ENCODE measurements at regions not wholly inside any gene's neighbourhood (a gene's known extent, or its start where the extent isn't known, plus 50 kb on each side); places are given as distances from the start of the nearest gene placed in this dataset.

DNA sequence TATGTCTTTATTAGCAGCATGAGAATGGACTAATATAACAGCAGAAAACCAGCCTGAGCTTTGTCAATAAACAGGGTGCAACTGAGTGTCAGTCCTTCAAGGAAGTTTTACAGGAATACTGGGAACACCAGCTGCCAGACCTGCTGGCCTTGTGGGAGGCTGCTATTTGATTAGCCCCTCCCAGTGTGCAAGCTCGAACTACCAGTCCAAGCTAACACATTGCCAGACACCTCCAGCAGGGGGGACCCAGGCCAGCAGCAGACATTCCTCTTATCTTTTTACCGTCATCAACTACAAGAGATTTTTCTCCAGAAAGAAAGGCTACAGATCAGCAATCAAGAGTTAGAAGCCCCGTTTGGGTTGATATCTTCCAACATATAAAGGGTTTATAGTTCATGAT lies 942.8 kb upstream of the TENM4 start:
- H3K36me3 Mint-ChIP-seq (ENCODE audit: low read depth), result no peaks in the 10 kb centered on the region
- H3K4me1 Mint-ChIP-seq, result peaks cover 9% of the 10 kb centered on the region
- H3K4me3 Mint-ChIP-seq, result no peak overlapping the region
- no peaks in the 10 kb centered on the region for H3K9me3 Mint-ChIP-seq
- peak; percentile 3 for DNase-seq
- peaks cover 3% of the 10 kb centered on the region for H3K27me3 Mint-ChIP-seq (ENCODE audit: low read depth, poor library complexity)
- TF ChIP-seq, protein P1, sequence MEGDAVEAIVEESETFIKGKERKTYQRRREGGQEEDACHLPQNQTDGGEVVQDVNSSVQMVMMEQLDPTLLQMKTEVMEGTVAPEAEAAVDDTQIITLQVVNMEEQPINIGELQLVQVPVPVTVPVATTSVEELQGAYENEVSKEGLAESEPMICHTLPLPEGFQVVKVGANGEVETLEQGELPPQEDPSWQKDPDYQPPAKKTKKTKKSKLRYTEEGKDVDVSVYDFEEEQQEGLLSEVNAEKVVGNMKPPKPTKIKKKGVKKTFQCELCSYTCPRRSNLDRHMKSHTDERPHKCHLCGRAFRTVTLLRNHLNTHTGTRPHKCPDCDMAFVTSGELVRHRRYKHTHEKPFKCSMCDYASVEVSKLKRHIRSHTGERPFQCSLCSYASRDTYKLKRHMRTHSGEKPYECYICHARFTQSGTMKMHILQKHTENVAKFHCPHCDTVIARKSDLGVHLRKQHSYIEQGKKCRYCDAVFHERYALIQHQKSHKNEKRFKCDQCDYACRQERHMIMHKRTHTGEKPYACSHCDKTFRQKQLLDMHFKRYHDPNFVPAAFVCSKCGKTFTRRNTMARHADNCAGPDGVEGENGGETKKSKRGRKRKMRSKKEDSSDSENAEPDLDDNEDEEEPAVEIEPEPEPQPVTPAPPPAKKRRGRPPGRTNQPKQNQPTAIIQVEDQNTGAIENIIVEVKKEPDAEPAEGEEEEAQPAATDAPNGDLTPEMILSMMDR (IDR thresholded peaks at IDR 0.05), result no peak
- H3K27ac Mint-ChIP-seq, result no peak overlapping the region

DNA sequence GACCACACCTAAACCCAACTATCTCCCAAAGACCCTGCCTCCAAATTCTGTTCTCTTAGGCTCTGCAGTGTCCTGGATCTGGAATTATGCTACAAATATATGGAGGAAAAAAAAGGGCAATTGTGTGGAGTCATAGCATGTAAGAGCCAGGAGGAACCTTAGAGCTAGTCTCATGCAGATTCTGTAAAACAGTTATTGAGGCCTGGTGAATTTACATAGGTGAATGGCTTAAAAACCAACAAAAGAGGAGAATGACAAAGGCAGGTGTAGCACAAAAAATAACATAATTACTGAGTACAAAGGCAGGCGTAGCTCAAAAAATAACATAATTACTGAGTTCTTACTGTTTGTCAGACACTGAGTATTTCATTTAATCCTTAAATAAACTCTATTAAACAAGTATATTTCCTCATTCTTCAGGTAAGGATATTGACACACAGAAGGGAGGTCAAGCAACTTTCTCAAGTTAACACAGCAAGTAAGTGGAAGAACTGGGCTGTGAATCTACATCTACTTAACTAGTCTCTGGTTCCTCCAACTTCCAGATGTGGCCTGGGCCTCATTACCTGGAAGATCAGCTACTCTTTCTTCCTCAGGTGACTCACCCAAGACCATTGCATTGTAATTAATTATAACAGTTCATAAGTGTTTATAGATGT lies 938.9 kb upstream of the TENM4 start:
- Mint-ChIP-seq H3K27ac (no peak overlapping the region), H3K4me3 (no peak overlapping the region), H3K36me3 (ENCODE audit: low read depth) (no peaks in the 10 kb centered on the region), H3K27me3 (ENCODE audit: low read depth, poor library complexity) (peaks cover 3% of the 10 kb centered on the region), H3K4me1 (no peaks in the 10 kb centered on the region), H3K9me3 (no peaks in the 10 kb centered on the region)
- TF ChIP-seq, protein P1 (IDR thresholded peaks at IDR 0.05), result no peak
- no peak for DNase-seq

DNA sequence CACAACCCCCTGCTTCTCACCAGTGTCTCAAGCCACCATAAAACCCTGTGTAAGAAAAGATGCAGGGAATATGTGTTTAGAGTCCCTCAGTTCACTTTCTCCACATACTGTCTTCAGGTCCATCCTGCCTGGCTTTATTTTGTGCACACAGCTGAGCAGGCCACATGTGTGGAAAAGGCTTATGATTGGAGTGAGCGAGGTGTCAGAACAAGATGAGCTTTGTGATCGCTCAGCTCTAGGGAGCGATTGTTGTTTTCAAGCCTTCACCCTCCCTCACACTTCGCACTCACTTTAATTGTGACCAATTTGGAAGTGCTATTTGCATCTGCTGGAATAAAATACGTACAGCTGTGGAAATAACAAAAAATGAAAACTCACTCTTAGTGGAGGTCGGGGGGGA lies 931.1 kb upstream of the TENM4 start:
- peaks cover 2% of the 10 kb centered on the region for H3K27me3 Mint-ChIP-seq (ENCODE audit: low read depth, poor library complexity)
- no peaks in the 10 kb centered on the region for H3K36me3 Mint-ChIP-seq (ENCODE audit: low read depth)
- H3K9me3 Mint-ChIP-seq, result no peaks in the 10 kb centered on the region
- TF ChIP-seq, protein P1 (IDR thresholded peaks at IDR 0.05), result no peak
- H3K4me1 Mint-ChIP-seq, result no peaks in the 10 kb centered on the region
- DNase-seq, result no peak
- no peak overlapping the region for H3K4me3 Mint-ChIP-seq
- H3K27ac Mint-ChIP-seq, result no peak overlapping the region

DNA sequence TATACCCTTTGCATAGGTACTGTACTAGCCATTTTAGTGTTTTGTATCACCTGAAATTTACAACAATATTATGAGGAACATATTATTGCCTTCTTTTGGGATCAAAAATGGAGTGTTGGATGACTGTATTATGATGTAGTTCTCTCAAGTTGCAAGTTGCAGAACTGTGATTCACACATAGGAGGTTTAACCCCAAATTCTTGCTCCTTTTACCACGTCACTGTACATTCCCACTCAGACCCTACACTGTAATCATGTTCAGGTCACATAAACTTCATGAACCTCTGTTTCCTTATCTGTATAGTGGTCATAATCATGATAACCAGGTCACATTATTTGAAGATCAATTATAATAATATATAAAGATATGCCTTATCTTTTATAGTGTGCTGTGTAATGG lies 925.1 kb upstream of the TENM4 start:
- TF ChIP-seq, protein P1 (IDR thresholded peaks at IDR 0.05), result no peak
- Mint-ChIP-seq H3K4me1 (no peaks in the 10 kb centered on the region), H3K27me3 (ENCODE audit: low read depth, poor library complexity) (peaks cover 2% of the 10 kb centered on the region), H3K4me3 (no peak overlapping the region), H3K36me3 (ENCODE audit: low read depth) (no peaks in the 10 kb centered on the region), H3K9me3 (no peaks in the 10 kb centered on the region), H3K27ac (no peak overlapping the region)
- DNase-seq, result no peak

DNA sequence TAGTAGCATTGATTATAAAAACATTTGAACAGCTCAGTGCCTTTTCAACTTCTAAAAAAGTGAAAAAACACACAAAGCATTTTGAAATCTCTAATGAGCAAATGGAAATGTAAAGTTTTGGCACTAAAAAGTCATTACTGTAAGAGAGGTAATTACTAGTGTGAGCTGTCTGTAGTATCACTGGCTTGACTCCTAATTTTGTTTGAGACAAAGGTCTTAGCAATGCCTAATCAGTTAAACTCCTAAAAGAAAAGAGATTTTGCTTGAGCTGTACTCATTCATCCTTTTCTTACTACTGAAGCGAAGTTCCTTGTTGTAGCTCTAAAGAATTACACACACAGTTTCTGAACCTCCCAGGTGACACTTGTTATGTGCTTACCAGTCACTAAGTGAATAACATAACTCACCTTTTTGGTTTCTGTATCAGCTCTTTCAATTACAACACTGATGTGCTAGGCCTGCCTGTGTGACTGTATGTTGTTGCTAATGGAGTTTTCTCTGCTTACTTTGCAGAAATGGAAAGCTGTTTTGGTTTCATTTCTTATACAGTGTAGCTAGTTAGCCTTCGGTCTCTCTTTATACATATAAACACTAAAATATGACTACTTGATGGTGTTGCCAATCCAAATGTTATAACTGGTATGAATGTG lies 924.4 kb upstream of the TENM4 start:
- no peaks in the 10 kb centered on the region for H3K9me3 Mint-ChIP-seq
- no peak for DNase-seq

More for the DNA sequence above, 924.4 kb upstream of the TENM4 start:
- Mint-ChIP-seq H3K27ac (no peak overlapping the region), H3K36me3 (ENCODE audit: low read depth) (no peaks in the 10 kb centered on the region), H3K4me3 (no peak overlapping the region), H3K27me3 (ENCODE audit: low read depth, poor library complexity) (peaks cover 2% of the 10 kb centered on the region), H3K4me1 (no peaks in the 10 kb centered on the region)
- TF ChIP-seq, protein P1 (IDR thresholded peaks at IDR 0.05), result no peak

All from nephron progenitor cell (in vitro differentiated cells).